A549 (cell line): ENCODE measurements at regions not wholly inside any gene's neighbourhood (a gene's known extent, or its start where the extent isn't known, plus 50 kb on each side); places are given as distances from the start of the nearest gene placed in this dataset.

Experiments used
- ATAC-seq, 2 experiments: fragments of 200-7000 bp in 1 of 2; fragments of >200 bp in 1 of 2; cut with Nextera tagmentation in 1 of 2; cut with Tn5 transposase in 1 of 2; 3 replicates each; pipeline versions ENCODE4 v1.8.0 to v1.9.1; 2018 to 2020; ENCODE audit warnings: mild to moderate bottlenecking in 1 of 2, moderate library complexity in 1 of 2
- CTCF ChIA-PET: fragments of 300-600 bp; sonication (Branson Sonifier 250); formaldehyde crosslinking; extraction: SDS; loops from one replicate; lab custom pipeline; 2021; ENCODE audit warnings: antibody characterized with exemption, inconsistent platforms; lab: Yijun Ruan, JAX
- POLR2A ChIA-PET: fragments of 350-600 bp; formaldehyde crosslinking; extraction: SDS; loops from one replicate; lab custom pipeline; 2021; ENCODE audit warnings: antibody characterized with exemption, inconsistent platforms; lab: Yijun Ruan, JAX
- DNase-seq, 2 experiments: peaks; one replicate each; pipeline versions ENCODE4 v3.0.0 to v3.0.0-alpha.2; 2011 to 2016; ENCODE audit warnings: low read depth in 1 of 2, low spot score in 1 of 2
- FAIRE-seq: peaks from 2 replicates; lab custom pipeline; 2011; peaks lifted over from hg19 to GRCh38; lab: Jason Lieb, UNC
- H3K27ac ChIP-seq, 2 experiments: fragments of >200 bp; sonication (Bioruptor Twin); formaldehyde crosslinking; 3 replicates each; pipeline ENCODE4 v1.5.1; 2016 to 2017
- H3K4me1 ChIP-seq: fragments of >200 bp; sonication (Bioruptor Twin); formaldehyde crosslinking; 3 replicates; pipeline ENCODE4 v1.6.1; 2016
- H3K4me2 ChIP-seq: fragments of >200 bp; sonication (Bioruptor Twin); formaldehyde crosslinking; 3 replicates; pipeline ENCODE4 v1.6.1; 2016
- H3K4me3 ChIP-seq: fragments of >200 bp; sonication (Bioruptor Twin); formaldehyde crosslinking; 3 replicates; pipeline ENCODE4 v1.5.1; 2016
- H3K9me3 ChIP-seq: fragments of >200 bp; sonication (Bioruptor Twin); formaldehyde crosslinking; 3 replicates; pipeline ENCODE4 v1.6.1; 2016
- BHLHE40 ChIP-seq: IDR thresholded peaks from 2 replicates; pipeline ENCODE4 v1.6.1; 2012; ENCODE audit warnings: low read depth, low read length, inconsistent platforms
- CBX2 ChIP-seq: fragments of 200-600 bp; sonication (generic); IDR thresholded peaks from 2 replicates; pipeline ENCODE4 v1.6.1; 2016; ENCODE audit warnings: low read depth, mild to moderate bottlenecking, borderline replicate concordance
- CHD2 ChIP-seq: fragments of 150-350 bp; IDR thresholded peaks from 2 replicates; pipeline ENCODE4 v1.6.1; 2014; ENCODE audit warnings: low read length; ENCODE audit not compliant: partially characterized antibody
- EHF ChIP-seq: fragments of 250-450 bp; sonication (Bioruptor Pico); IDR thresholded peaks from 2 replicates; pipeline ENCODE4 v1.5.0; 2020; ENCODE audit warnings: mild to moderate bottlenecking
- FOSL2 ChIP-seq, 2 experiments: fragments of 450-650 bp in 1 of 2; fragments of >200 bp in 1 of 2; sonication (Bioruptor Twin) in 1 of 2; formaldehyde crosslinking; IDR thresholded peaks; 2 replicates each; pipeline versions ENCODE4 v1.5.0 to v1.6.1; 2016 to 2020; ENCODE audit warnings: mild to moderate bottlenecking in 1 of 2, moderate library complexity in 1 of 2
- HOXB13 ChIP-seq: fragments of 250-450 bp; sonication (Bioruptor Pico); IDR thresholded peaks from 2 replicates; pipeline ENCODE4 v1.5.0; 2020; ENCODE audit warnings: low read depth, mild to moderate bottlenecking, moderate library complexity
- MYC ChIP-seq: IDR thresholded peaks from 2 replicates; pipeline ENCODE4 v1.6.1; 2012; ENCODE audit warnings: mild to moderate bottlenecking, inconsistent platforms, low read length, improper control_type of control experiment, borderline replicate concordance
- NFE2L2 ChIP-seq: fragments of 150-350 bp; conservative IDR thresholded peaks from 2 replicates; pipeline ENCODE4 v1.6.1; 2014; ENCODE audit warnings: low read length
- RAD21 ChIP-seq, 2 experiments: fragments of >200 bp in 1 of 2; sonication (Bioruptor Twin) in 1 of 2; formaldehyde crosslinking in 1 of 2; IDR thresholded peaks in 1 of 2; conservative IDR thresholded peaks in 1 of 2; 2 replicates in 1 of 2; 3 replicates in 1 of 2; pipeline ENCODE4 v1.6.1; 2012 to 2018; ENCODE audit warnings: inconsistent platforms in 1 of 2
- ZSCAN20 ChIP-seq: fragments of 250-450 bp; sonication (Bioruptor Pico); IDR thresholded peaks from 2 replicates; pipeline ENCODE4 v1.8.0; 2022; ENCODE audit warnings: mild to moderate bottlenecking, moderate library complexity
- WGBS: methylation state at CpG from one replicate; pipeline ENCODE4 v1.1.6; 2017; ENCODE audit errors: missing lambda C conversion rate; 5-methylcytosine and 5-hydroxymethylcytosine counted together
- TF ChIP-seq, protein P1 (sequence below): fragments of >200 bp; sonication (Bioruptor Twin); formaldehyde crosslinking; IDR thresholded peaks from 3 replicates; pipeline ENCODE4 v1.6.1; 2016
- TF ChIP-seq, protein P2 (sequence below): fragments of 200-600 bp; sonication (generic); IDR thresholded peaks from 2 replicates; pipeline ENCODE4 v1.6.1; 2016; ENCODE audit warnings: antibody characterized with exemption, mild to moderate bottlenecking, moderate library complexity

DNA sequence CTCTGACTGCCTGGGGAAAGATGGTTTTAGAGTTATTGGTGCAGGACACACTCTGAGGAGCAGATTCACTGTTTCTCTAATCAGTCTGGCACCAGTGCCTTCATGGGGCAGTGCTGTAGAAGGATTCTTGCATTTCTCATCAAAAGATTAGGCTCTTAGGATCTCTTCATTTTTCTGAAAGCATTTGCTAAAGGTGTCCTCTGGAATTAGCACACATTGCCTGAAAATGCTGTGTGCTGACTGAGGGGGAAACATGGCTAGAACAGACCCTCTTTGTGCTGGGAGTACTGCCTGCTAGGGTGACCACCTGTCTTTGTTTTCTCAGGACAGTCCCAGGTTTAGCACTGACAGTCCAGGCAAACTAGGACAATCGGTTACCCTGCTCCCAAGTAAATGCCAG is 301.0 kb downstream of the PTEN start (continued):
- TF ChIP-seq BHLHE40 (no peak), ZSCAN20 (CRISPR knock-in tag) (no peak), RAD21 (conservative IDR thresholded peaks at IDR 0.05 in 1 of 2, IDR thresholded peaks at IDR 0.05 in 1 of 2) (no peak), HOXB13 (CRISPR knock-in tag) (no peak)

DNA sequence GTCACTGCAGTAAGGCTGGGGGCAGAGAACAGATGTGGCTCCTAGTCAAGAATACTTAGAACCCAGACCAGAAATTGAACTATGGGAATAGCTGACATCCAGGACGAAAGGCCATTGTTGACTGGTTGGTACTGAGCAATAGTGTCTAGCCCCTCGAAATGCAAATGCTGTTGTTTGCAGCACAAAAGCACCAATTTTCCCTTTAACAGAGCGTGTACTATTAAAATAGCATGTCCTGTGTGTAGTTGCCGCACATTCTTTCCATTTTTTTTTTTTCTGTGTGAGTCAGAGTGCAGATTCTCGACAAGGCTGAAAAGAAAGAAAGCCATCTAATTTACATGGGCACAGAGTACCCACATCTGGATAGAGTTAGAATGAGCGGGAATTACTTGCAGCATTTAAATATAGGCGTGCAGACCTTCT is 302.4 kb downstream of the PTEN start:
- Histone ChIP-seq H3K4me2 (no peak overlapping the region), H3K9me3 (0 out of 3 replicates have a peak, but pooled peaks cover 4% of the 10 kb centered on the region), H3K4me3 (no peak overlapping the region), H3K4me1 (no peaks in the 10 kb centered on the region), H3K27ac (no peak overlapping the region)
- CTCF ChIA-PET = no interaction called here
- DNase-seq = no peak
- no peak for TF ChIP-seq RAD21 (conservative IDR thresholded peaks at IDR 0.05 in 1 of 2, IDR thresholded peaks at IDR 0.05 in 1 of 2)
- no peak for FAIRE-seq
- WGBS = 54% methylated on average over 7 of the region's 7 CpGs
- ATAC-seq = no peak
- POLR2A ChIA-PET = no interaction called here

DNA sequence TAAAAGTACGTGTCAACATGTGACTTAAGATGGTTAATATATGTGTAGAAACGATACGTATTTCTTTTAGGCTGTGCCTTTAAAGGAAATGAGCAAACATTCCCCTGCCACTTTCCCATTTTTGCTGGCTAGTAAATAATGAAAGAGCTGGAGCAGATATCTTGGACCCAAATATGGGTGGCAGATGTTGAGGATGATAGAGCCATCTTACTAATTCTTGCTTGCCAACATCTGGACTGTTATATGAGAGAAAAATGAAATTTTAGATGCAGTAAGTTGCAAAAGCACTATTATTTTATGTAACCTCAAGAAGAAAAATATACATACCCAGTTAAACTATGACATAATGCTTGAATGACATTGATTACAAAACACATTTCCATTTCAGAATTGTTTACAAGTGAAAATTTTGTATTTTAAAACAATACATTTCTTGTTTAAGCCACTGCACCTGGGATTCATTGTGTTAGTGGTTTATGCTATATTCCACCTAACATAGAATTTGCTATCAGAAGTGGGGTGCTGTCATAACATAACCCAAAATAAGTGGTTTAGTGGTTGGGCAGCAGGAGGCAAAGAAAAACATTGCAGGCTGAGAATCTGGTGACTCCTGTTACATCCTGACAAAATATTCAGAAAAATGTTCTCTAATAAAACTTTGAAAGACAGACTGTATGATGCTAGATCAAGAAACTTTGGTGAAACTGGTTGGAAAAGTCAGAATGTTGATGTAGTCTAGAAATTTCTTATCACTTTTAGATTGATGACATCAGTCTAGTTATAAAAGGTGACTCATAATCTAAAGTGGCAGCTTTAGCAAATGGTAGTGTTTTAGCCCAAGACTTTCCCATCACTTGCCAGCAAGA is 305.0 kb downstream of the PTEN start:
- H3K4me1 ChIP-seq = no peaks in the 10 kb centered on the region
- no peak for FAIRE-seq
- ATAC-seq = no peak
- no peak overlapping the region for H3K4me3 ChIP-seq
- WGBS = 88% methylated on average over 3 of the region's 3 CpGs
- H3K4me2 ChIP-seq = no peak overlapping the region
- no peak overlapping the region for H3K27ac ChIP-seq
- CTCF ChIA-PET = no interaction called here
- DNase-seq = no peak
- H3K9me3 ChIP-seq = peaks cover 7% of the 10 kb centered on the region; the same call in 1 of the 3 replicates
- POLR2A ChIA-PET = no interaction called here
- TF ChIP-seq EHF (CRISPR knock-in tag) (no peak), FOSL2 (IDR thresholded peaks at IDR 0.05) (no peak), FOSL2 (CRISPR knock-in tag; IDR thresholded peaks at IDR 0.05) (peak; percentile 66)

DNA sequence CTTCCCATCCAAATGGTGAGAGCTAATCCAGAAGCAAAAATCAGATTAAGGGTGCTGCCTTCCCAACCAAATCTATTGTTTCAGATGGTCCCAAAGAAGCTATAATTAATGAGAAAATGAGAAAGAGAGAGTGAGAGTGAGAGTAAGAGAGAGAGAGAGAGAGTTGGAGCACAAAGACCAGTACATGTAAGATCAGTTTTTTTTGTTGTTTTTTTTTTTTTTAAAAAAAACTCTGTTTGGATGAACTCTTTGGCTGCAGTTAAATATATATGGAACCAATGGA is 305.6 kb downstream of the PTEN start:
- POLR2A ChIA-PET = no interaction called here
- Histone ChIP-seq H3K9me3 (peaks cover 11% of the 10 kb centered on the region; the same call in 1 of the 3 replicates), H3K4me2 (no peak overlapping the region), H3K27ac (no peak overlapping the region), H3K4me1 (no peaks in the 10 kb centered on the region), H3K4me3 (no peak overlapping the region)
- CTCF ChIA-PET = no interaction called here
- TF ChIP-seq CHD2 (no peak), MYC (no peak), NFE2L2 (no peak)
- TF ChIP-seq, protein P1, sequence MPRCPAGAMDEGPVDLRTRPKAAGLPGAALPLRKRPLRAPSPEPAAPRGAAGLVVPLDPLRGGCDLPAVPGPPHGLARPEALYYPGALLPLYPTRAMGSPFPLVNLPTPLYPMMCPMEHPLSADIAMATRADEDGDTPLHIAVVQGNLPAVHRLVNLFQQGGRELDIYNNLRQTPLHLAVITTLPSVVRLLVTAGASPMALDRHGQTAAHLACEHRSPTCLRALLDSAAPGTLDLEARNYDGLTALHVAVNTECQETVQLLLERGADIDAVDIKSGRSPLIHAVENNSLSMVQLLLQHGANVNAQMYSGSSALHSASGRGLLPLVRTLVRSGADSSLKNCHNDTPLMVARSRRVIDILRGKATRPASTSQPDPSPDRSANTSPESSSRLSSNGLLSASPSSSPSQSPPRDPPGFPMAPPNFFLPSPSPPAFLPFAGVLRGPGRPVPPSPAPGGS = no peak
- no peak for DNase-seq
- no peak for FAIRE-seq
- ATAC-seq = no peak

DNA sequence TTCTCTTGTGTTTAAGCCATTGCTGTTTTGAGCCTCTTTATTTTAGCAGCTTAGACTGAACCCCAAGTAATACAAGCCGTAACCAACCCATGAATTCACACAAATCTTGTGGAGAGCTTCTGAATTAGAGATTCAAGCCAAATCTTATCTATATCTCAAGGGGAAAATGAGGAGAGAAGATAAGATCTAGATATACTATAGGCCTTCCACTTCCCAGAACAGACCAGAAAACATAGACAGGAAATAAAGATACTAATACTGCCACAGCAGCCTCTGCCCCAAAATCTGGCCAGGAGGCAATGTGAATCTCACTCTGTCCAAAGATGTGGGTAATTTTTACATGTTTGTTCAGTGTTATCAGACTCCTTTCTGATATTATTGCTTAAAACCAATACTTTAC is 307.2 kb downstream of the PTEN start:
- 68% methylated on average over 1 of the region's 1 CpG for WGBS
- Histone ChIP-seq H3K9me3 (peaks cover 20% of the 10 kb centered on the region; the same call in 2 of the 3 replicates), H3K27ac (no peak overlapping the region)
- DNase-seq (no peak), FAIRE-seq (no peak)
- no peak for TF ChIP-seq CBX2
- no peak for TF ChIP-seq EHF (CRISPR knock-in tag)
- TF ChIP-seq BHLHE40 = no peak
- TF ChIP-seq, all 56 proteins: peak for 0
- no peak for ATAC-seq
- POLR2A ChIA-PET = no interaction called here
- CTCF ChIA-PET = no interaction called here
- Histone ChIP-seq H3K4me3 (no peak overlapping the region), H3K4me2 (no peak overlapping the region), H3K4me1 (no peaks in the 10 kb centered on the region)

DNA sequence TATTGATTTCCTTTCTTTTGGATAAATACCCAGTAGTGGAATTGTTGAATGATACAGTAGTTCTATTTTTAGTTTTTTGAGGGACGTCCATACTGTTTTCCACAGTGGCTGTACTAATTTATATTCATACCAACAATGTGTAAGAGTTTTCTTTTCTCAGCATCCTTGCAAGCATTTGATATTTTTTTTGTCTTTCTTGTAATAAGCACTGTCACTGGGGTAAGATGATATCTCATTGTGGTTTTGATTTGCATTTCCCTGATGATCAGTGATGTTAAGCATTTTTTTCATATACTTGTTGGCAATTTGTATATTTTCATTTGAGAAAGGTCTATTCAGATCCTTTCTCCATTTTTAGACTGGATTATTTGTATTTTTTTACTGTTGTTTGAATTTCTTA is 308.7 kb downstream of the PTEN start:
- peaks cover 28% of the 10 kb centered on the region for H3K9me3 ChIP-seq
- WGBS = 10% methylated on average over 1 of the region's 1 CpG
- POLR2A ChIA-PET = no interaction called here
- H3K4me1 ChIP-seq = no peaks in the 10 kb centered on the region
- no peak overlapping the region for H3K4me2 ChIP-seq
- FAIRE-seq = no peak
- no peak overlapping the region for H3K4me3 ChIP-seq
- DNase-seq = no peak
- no peak overlapping the region for H3K27ac ChIP-seq
- ATAC-seq = no peak
- no peak for TF ChIP-seq MYC
- TF ChIP-seq, protein P2, sequence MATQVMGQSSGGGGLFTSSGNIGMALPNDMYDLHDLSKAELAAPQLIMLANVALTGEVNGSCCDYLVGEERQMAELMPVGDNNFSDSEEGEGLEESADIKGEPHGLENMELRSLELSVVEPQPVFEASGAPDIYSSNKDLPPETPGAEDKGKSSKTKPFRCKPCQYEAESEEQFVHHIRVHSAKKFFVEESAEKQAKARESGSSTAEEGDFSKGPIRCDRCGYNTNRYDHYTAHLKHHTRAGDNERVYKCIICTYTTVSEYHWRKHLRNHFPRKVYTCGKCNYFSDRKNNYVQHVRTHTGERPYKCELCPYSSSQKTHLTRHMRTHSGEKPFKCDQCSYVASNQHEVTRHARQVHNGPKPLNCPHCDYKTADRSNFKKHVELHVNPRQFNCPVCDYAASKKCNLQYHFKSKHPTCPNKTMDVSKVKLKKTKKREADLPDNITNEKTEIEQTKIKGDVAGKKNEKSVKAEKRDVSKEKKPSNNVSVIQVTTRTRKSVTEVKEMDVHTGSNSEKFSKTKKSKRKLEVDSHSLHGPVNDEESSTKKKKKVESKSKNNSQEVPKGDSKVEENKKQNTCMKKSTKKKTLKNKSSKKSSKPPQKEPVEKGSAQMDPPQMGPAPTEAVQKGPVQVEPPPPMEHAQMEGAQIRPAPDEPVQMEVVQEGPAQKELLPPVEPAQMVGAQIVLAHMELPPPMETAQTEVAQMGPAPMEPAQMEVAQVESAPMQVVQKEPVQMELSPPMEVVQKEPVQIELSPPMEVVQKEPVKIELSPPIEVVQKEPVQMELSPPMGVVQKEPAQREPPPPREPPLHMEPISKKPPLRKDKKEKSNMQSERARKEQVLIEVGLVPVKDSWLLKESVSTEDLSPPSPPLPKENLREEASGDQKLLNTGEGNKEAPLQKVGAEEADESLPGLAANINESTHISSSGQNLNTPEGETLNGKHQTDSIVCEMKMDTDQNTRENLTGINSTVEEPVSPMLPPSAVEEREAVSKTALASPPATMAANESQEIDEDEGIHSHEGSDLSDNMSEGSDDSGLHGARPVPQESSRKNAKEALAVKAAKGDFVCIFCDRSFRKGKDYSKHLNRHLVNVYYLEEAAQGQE = no peak
- CTCF ChIA-PET = no interaction called here
